GM18951 (cell line): ENCODE measurements at regions not wholly inside any gene's neighbourhood (a gene's known extent, or its start where the extent isn't known, plus 50 kb on each side); places are given as distances from the start of the nearest gene placed in this dataset.

ENCODE experiments used
- POLR2A ChIP-seq: IDR thresholded peaks from 4 replicates; pipeline ENCODE4 v1.6.1; 2011; ENCODE audit warnings: mild to moderate bottlenecking; ENCODE audit not compliant: insufficient read length, insufficient read depth; ENCODE audit errors: extremely low read depth
- in situ Hi-C: fragments of 300-500 bp; cut with MboI; formaldehyde crosslinking; loops from one replicate; pipeline ENCODE4 v1.12.0; 2022; ENCODE audit warnings: low sequenced_read_pairs, mixed read lengths, inconsistent platforms; ENCODE audit not compliant: unreplicated experiment

GRCh38 chr5:85225388-85225787, 840.7 kb upstream of the EDIL3 start:
- in situ Hi-C loops: no loop called here
- no peak for TF ChIP-seq POLR2A

- in situ Hi-C loops: no loop called here
- TF ChIP-seq POLR2A: no peak
Observed at GRCh38 chr5:85249204-85249603, 864.5 kb upstream of the EDIL3 start.

- TF ChIP-seq POLR2A: no peak
- in situ Hi-C loops: no loop called here
Observed at GRCh38 chr5:85263125-85263524, 878.4 kb upstream of the EDIL3 start.

- TF ChIP-seq POLR2A: no peak
- in situ Hi-C loops: no loop called here
Observed at GRCh38 chr5:85266692-85267091, 882.0 kb upstream of the EDIL3 start.

- in situ Hi-C loops: no loop called here
- TF ChIP-seq POLR2A: no peak
Observed at GRCh38 chr5:85268194-85268593, 883.5 kb upstream of the EDIL3 start.

GRCh38 chr5:85278193-85278592, 893.5 kb upstream of the EDIL3 start:
- no peak for TF ChIP-seq POLR2A
- in situ Hi-C loops: no loop called here

GRCh38 chr5:85288914-85289313, 904.2 kb upstream of the EDIL3 start:
- TF ChIP-seq POLR2A: no peak
- in situ Hi-C loops: no loop called here

- in situ Hi-C loops: no loop called here
- no peak for TF ChIP-seq POLR2A
Observed at GRCh38 chr5:85293145-85293785, 908.6 kb upstream of the EDIL3 start.

- no peak for TF ChIP-seq POLR2A
Observed at GRCh38 chr5:85304524-85304923, 919.8 kb upstream of the EDIL3 start.

GRCh38 chr5:85305766-85306165, 921.1 kb upstream of the EDIL3 start:
- no peak for TF ChIP-seq POLR2A
- in situ Hi-C loops: no loop called here

More at GRCh38 chr5:85304524-85304923, 919.8 kb upstream of the EDIL3 start:
- in situ Hi-C loops: no loop called here

- in situ Hi-C loops: no loop called here
- no peak for TF ChIP-seq POLR2A
Observed at GRCh38 chr5:85311536-85311935, 926.9 kb upstream of the EDIL3 start.

- in situ Hi-C loops: no loop called here
- no peak for TF ChIP-seq POLR2A
Observed at GRCh38 chr5:85320495-85320894, 935.8 kb upstream of the EDIL3 start.

- in situ Hi-C loops: no loop called here
- no peak for TF ChIP-seq POLR2A
Observed at GRCh38 chr5:85333276-85333675, 948.6 kb upstream of the EDIL3 start.

GRCh38 chr5:85337435-85337834, 952.8 kb upstream of the EDIL3 start:
- no peak for TF ChIP-seq POLR2A
- in situ Hi-C loops: no loop called here

- in situ Hi-C loops: no loop called here
Observed at GRCh38 chr5:85340790-85341189, 956.1 kb upstream of the EDIL3 start.

GRCh38 chr5:85345818-85346217, 961.1 kb upstream of the EDIL3 start:
- in situ Hi-C loops: no loop called here
- TF ChIP-seq POLR2A: no peak

More at GRCh38 chr5:85340790-85341189, 956.1 kb upstream of the EDIL3 start:
- no peak for TF ChIP-seq POLR2A
